GM06990 (cell line): ENCODE measurements at regions not wholly inside any gene's neighbourhood (a gene's known extent, or its start where the extent isn't known, plus 50 kb on each side); places are given as distances from the start of the nearest gene placed in this dataset.
"Not testable (repeated sequence)": the region's sequence is repeated elsewhere in the genome, so short reads cannot be mapped to it uniquely, and the experiment has no call there.

ENCODE experiments used
- DNase-seq: peaks from one replicate; pipeline ENCODE4 v3.0.0-alpha.2; 2011; ENCODE audit not compliant: insufficient read length; ENCODE audit errors: extremely low read depth
- H3K27me3 ChIP-seq: replicated peaks from 2 replicates; pipeline ENCODE4 v1.6.0; 2011; ENCODE audit warnings: low read length; ENCODE audit not compliant: control insufficient read depth, insufficient read depth
- H3K36me3 ChIP-seq: 2 replicates; pipeline ENCODE4 v1.5.1; 2011; ENCODE audit warnings: low read length; ENCODE audit not compliant: control insufficient read depth, insufficient read depth
- H3K4me3 ChIP-seq: replicated peaks from 2 replicates; pipeline ENCODE4 v1.5.1; 2011; ENCODE audit warnings: low read depth, mild to moderate bottlenecking, control low read depth, low read length
- TF ChIP-seq, protein P1 (sequence below): IDR thresholded peaks from 2 replicates; pipeline ENCODE4 v1.5.1; 2011; ENCODE audit warnings: low read length, control low read depth, mild to moderate bottlenecking, inconsistent platforms; ENCODE audit not compliant: insufficient read depth, poor library complexity, severe bottlenecking

DNA sequence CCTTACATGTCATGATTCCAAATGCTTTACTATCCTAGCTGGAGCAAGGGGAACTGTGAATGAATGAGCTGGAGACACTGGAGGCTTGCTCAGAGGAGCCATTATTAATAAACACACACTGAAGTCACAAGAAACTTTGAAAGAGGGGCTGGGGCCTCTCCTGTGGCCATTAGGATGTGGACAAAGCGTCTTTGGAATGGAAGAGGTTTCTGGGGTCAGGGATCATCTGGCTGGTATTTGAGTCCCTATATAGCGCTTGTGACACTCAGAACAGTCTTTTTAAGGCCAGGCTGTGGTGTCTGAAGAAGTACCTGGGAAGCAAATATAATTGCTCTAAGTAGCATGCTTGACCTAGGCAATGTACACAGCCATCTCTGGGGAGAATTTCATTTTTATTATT, 193.0 kb downstream of the JCAD start:
- no peak for DNase-seq
- H3K27me3 ChIP-seq = no peaks in the 10 kb centered on the region; the same call in 1 of the 2 replicates
- no peak overlapping the region for H3K4me3 ChIP-seq
- TF ChIP-seq, protein P1, sequence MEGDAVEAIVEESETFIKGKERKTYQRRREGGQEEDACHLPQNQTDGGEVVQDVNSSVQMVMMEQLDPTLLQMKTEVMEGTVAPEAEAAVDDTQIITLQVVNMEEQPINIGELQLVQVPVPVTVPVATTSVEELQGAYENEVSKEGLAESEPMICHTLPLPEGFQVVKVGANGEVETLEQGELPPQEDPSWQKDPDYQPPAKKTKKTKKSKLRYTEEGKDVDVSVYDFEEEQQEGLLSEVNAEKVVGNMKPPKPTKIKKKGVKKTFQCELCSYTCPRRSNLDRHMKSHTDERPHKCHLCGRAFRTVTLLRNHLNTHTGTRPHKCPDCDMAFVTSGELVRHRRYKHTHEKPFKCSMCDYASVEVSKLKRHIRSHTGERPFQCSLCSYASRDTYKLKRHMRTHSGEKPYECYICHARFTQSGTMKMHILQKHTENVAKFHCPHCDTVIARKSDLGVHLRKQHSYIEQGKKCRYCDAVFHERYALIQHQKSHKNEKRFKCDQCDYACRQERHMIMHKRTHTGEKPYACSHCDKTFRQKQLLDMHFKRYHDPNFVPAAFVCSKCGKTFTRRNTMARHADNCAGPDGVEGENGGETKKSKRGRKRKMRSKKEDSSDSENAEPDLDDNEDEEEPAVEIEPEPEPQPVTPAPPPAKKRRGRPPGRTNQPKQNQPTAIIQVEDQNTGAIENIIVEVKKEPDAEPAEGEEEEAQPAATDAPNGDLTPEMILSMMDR = no peak
- H3K36me3 ChIP-seq = no peaks in the 10 kb centered on the region

DNA sequence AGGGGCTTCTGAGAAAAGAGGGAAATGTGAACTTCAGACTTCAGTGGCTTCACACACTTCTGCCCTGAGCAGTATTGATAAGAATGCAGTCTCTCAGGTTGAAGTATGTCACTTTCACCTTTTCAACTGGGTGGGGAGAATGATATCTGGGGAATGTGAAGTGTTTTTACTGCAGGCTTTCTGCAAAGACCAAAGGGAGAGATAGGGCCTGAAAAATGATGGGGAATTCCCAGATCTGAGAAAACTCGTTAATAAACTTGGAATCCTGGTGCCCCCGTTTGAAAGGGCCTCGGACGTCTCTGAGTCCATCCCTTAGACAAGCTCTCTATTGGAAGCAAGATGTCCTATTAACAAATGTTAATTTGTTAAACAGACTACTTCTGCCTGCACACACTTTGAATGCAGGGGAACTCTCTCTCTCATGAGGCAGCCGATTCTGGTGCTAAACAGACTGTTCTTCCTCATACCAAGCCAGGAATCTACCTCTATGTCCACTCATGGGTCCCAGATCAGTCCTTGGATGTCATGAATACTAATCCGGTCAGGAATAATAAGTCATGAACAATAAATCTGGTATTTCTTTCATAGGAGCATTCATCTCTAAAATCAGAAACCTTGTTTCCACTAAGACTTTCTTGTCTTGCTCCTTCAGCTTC, 193.6 kb downstream of the JCAD start:
- TF ChIP-seq, protein P1 = no peak
- no peaks in the 10 kb centered on the region; the same call in 1 of the 2 replicates for H3K27me3 ChIP-seq
- no peak for DNase-seq
- H3K4me3 ChIP-seq = no peak overlapping the region
- no peaks in the 10 kb centered on the region for H3K36me3 ChIP-seq

DNA sequence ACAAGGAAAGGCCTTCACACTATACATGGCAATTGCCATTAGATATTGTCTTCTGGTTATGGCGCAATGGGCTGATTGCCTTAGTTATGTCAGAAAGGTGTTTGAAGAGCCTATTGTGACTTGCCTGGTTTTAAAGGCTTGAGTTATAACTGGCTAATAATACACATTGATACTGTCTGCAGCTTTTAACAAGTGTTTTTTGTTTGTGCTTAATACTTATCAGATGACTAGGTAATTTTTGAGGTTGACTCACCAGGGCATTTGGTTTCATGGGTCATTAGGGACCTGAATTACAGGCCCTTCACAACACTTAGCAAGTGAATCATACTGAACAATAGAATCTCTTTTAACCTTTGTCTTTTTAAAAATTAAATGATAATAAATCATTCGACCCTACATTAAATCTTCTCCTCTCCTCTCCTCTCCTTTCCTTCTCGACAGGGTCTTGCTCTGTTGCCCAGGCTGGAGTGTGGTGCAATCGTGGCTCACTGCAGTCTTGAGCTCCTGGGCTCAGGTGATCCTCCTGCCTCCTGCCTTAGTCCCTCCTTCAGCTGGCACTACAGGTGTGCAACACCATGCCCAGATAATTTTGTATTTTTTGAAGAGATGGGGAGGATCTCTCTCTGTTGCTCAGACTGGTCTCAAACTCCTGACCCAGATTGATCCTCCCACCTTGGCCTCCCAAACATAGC, 196.3 kb downstream of the JCAD start:
- no peaks in the 10 kb centered on the region for H3K36me3 ChIP-seq
- H3K4me3 ChIP-seq = no peak overlapping the region
- DNase-seq = no peak
- TF ChIP-seq, protein P1 = no peak
- H3K27me3 ChIP-seq = no peaks in the 10 kb centered on the region; the same call in 1 of the 2 replicates

DNA sequence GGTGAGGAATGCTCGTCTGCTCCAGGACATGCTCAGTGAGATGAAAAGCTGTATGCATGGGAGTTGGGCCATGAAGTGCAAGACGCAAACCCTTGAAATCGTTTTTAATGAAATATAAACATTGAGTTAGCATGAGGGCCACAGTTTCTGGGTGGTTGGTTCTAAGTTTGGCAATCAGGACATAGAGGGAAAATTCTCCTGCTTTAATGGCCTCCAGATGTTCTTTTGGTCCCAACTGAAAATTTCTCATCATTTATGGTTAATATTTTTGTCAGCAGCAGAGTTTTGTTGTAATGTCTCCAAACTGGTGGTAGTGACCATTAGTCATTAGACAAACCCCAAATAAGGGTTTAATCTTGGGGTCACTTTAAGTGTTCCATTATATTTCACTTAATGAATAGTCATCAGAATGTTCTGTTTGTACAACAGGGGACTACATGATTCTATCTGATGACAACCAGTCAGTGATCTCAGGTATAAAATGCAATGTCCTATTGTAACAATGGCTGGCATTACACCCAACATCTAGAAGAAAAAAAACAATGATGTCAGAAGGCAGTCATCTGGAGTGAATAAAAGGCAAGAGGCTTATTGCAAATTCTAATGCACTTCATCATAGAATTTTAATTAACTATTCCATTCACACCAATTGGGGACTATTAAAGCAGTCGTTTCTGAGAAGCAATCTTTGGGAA, 197.4 kb downstream of the JCAD start:
- H3K36me3 ChIP-seq = no peaks in the 10 kb centered on the region
- no peak for DNase-seq
- TF ChIP-seq, protein P1 = no peak
- H3K27me3 ChIP-seq = no peaks in the 10 kb centered on the region; the same call in 1 of the 2 replicates
- no peak overlapping the region for H3K4me3 ChIP-seq

DNA sequence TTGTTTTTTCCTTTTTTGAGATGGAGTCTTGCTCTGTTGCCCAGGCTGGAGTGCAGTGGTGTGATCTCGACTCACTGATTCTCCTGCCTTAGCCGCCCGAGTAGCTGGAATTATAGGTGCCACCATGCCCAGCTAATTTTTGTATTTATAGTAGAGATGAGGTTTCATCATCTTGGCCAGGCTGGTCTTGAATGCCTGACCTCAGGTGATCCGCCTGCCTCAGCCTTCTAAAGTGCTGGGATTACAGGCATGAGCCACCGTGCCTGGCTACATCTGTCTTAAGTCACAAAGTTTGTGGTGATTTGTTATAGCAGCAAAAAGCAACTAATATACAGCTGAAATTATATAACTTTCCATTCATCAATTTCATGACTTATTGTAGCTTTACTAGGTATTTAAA, 198.2 kb downstream of the JCAD start:
- not testable (repeated sequence) for H3K36me3 ChIP-seq, H3K4me3 ChIP-seq, H3K27me3 ChIP-seq, DNase-seq

DNA sequence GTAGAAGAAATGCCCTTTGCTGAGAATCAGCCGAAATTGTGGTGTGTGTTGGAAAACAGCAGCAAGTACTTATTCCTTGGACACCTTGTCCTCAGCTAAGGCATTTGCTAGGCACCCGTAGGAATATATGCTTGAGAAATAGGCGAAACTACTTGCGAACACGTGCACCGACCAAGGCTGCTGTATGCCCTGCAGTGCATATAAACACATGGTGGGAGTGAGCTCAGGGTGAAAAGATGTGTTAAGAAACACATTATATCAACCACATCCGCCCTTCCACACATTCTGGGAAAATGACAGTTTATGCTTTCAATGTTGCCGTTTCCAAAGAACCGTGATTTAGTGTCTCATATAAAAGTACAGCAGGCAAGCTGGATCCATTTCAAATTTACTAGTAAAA, 199.2 kb downstream of the JCAD start:
- TF ChIP-seq, protein P1 = no peak
- Histone ChIP-seq H3K36me3 (no peaks in the 10 kb centered on the region), H3K4me3 (no peak overlapping the region), H3K27me3 (no peaks in the 10 kb centered on the region; the same call in 1 of the 2 replicates)
- DNase-seq = no peak
